Posterior vena cava (tissue), 2 donors: ENCODE measurements at regions not wholly inside any gene's neighbourhood (a gene's known extent, or its start where the extent isn't known, plus 50 kb on each side); places are given as distances from the start of the nearest gene placed in this dataset.
"Not testable (repeated sequence)": the region's sequence is repeated elsewhere in the genome, so short reads cannot be mapped to it uniquely, and the experiment has no call there.

ENCODE experiments used
- DNase-seq: peaks from one replicate; pipeline ENCODE4 v3.0.0-alpha.2; 2020; ENCODE audit warnings: low spot score
- intact Hi-C, 2 donors: fragments of 100-400 bp; cut with DNase I; formaldehyde crosslinking; loops; one replicate each; pipeline versions ENCODE4 v1.14.1 to v1.14.2; 2022 to 2023
- donor health status: DM: yes; HTN: yes; CAD: no.
- donor health status: DM: yes; HTN: yes; CAD: no.

- DNase-seq, intact Hi-C loops: not testable (repeated sequence)
Measured at GRCh38 chr5:99423396-99423795, 494.6 kb upstream of the CHD1 start.

GRCh38 chr5:99418640-99419039, 489.8 kb upstream of the CHD1 start:
- intact Hi-C loops, DNase-seq: not testable (repeated sequence)

- intact Hi-C loops, DNase-seq: not testable (repeated sequence)
Measured at GRCh38 chr5:99410386-99410785, 481.6 kb upstream of the CHD1 start.

GRCh38 chr5:99404764-99405302, 476.0 kb upstream of the CHD1 start:
- intact Hi-C loops: not testable (repeated sequence)

GRCh38 chr5:99400571-99400970, 471.8 kb upstream of the CHD1 start:
- intact Hi-C loops, DNase-seq: not testable (repeated sequence)

More at GRCh38 chr5:99404764-99405302, 476.0 kb upstream of the CHD1 start:
- not testable (repeated sequence) for DNase-seq

- DNase-seq: no peak
- intact Hi-C loops: no loop called here
Measured at GRCh38 chr5:99398976-99399375, 470.2 kb upstream of the CHD1 start.

GRCh38 chr5:99386406-99387077, 457.7 kb upstream of the CHD1 start:
- no peak for DNase-seq
- intact Hi-C loops: no loop called here

- no peak for DNase-seq
- intact Hi-C loops: no loop called here
Measured at GRCh38 chr5:99379187-99379586, 450.4 kb upstream of the CHD1 start.

GRCh38 chr5:99378443-99378842, 449.6 kb upstream of the CHD1 start:
- intact Hi-C loops: no loop called here
- DNase-seq: no peak

- DNase-seq: no peak
- intact Hi-C loops: no loop called here
Measured at GRCh38 chr5:99369797-99370593, 441.2 kb upstream of the CHD1 start.

GRCh38 chr5:99368726-99369125, 439.9 kb upstream of the CHD1 start:
- intact Hi-C loops: no loop called here
- no peak for DNase-seq

GRCh38 chr5:99355881-99356280, 427.1 kb upstream of the CHD1 start:
- DNase-seq: no peak
- intact Hi-C loops: no loop called here

- intact Hi-C loops: no loop called here
Measured at GRCh38 chr5:99349787-99350186, 421.0 kb upstream of the CHD1 start.

GRCh38 chr5:99348597-99348996, 419.8 kb upstream of the CHD1 start:
- no peak for DNase-seq
- intact Hi-C loops: no loop called here

More at GRCh38 chr5:99349787-99350186, 421.0 kb upstream of the CHD1 start:
- DNase-seq: no peak

- intact Hi-C loops, DNase-seq: not testable (repeated sequence)
Measured at GRCh38 chr5:99339758-99340157, 411.0 kb upstream of the CHD1 start.

GRCh38 chr5:99334936-99335335, 406.1 kb upstream of the CHD1 start:
- DNase-seq: peak; percentile 38
- intact Hi-C loops: no loop called here

- no peak for DNase-seq
- intact Hi-C loops: no loop called here
Measured at GRCh38 chr5:99331061-99331460, 402.3 kb upstream of the CHD1 start.

- no peak for DNase-seq
- intact Hi-C loops: no loop called here
Measured at GRCh38 chr5:99320436-99320835, 391.6 kb upstream of the CHD1 start.

- intact Hi-C loops: no loop called here
- no peak for DNase-seq
Measured at GRCh38 chr5:99317136-99317535, 388.3 kb upstream of the CHD1 start.

- DNase-seq: no peak
- intact Hi-C loops: no loop called here
Measured at GRCh38 chr5:99316484-99316883, 387.7 kb upstream of the CHD1 start.
